ENCODE measurements at regions not wholly inside any gene's neighbourhood (a gene's known extent, or its start where the extent isn't known, plus 50 kb on each side); places are given as distances from the start of the nearest gene placed in this dataset.

- H3K9me3 ChIP-seq (ENCODE audit: control insufficient read depth in 1 of 2, low read length in 2 of 2), result no peaks in the 10 kb centered on the region
- H3K27me3 ChIP-seq (ENCODE audit: insufficient read depth, low read length), result no peaks in the 10 kb centered on the region
- intact Hi-C loops (cut with micrococcal nuclease), result no loop called here
- H3K27ac Mint-ChIP-seq, result no peak overlapping the region
- H3K9me3 Mint-ChIP-seq, result peaks cover 0 to 6% (median under 1%) of the 10 kb centered on the region in 8 donors
- ChIA-PET POLR2A (ENCODE audit: partially characterized antibody) (no interaction called here), CTCF (ENCODE audit: partially characterized antibody) (no interaction called here)
- H3K4me3 Mint-ChIP-seq, result no peak overlapping the region
- H3K4me3 ChIP-seq (ENCODE audit: low read length in 2 of 2), result no peak overlapping the region
- no peak for DNase-seq
- no peak overlapping the region for H3K27ac ChIP-seq (ENCODE audit: low read depth, low read length)
- no peaks in the 10 kb centered on the region for H3K36me3 ChIP-seq (ENCODE audit: insufficient read depth, low read length)
- no peaks in the 10 kb centered on the region for H3K4me1 ChIP-seq (ENCODE audit: insufficient read depth, low read length)
- H3K4me1 Mint-ChIP-seq, result no peaks in the 10 kb centered on the region
- H3K36me3 Mint-ChIP-seq, result no peaks in the 10 kb centered on the region
- peaks cover 0 to 1% of the 10 kb centered on the region in 2 donors for H3K27me3 Mint-ChIP-seq
Measured at GRCh38 chr16:51312363-51313150, 161.5 kb upstream of the SALL1 start.

- H3K36me3 Mint-ChIP-seq, result no peaks in the 10 kb centered on the region
- POLR2A ChIA-PET (ENCODE audit: partially characterized antibody), result no interaction called here
Measured at GRCh38 chr16:51310159-51310558, 159.1 kb upstream of the SALL1 start.

DNA sequence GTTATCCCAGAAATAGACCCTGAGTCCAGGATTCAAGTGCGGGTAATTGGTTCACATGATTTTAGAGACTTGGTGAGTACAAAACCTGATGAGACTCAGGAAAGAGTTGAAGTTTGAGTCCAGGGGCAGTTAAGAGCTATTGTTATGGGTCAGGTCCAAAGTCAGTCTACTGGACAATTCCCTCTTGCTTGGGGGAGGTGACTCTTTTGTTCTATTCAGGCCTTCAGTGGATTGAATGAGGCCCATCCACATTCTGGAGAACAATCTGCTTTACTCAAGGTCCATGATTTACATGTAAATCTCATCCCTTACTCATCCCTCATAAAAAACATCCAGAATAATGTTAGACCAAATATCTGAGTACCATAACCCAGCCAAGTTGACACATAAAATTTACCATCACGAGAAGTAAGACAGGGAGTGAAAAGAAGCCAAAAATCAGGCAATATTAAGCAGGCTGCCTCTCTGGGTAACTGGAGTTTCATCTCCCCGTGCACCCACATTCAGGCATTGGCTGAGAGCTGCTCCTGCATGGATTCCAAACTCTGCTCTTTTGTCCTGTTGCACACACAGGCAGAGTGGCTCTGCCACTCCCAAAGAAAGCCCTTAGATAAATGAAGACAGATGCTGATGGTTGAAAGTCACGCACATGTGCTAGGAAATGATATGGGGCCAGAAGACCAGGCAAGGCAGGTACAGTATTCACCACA is 156.0 kb upstream of the SALL1 start:
- Mint-ChIP-seq H3K36me3 (no peaks in the 10 kb centered on the region), H3K9me3 (peaks cover 0 to 14% (median 3%) of the 10 kb centered on the region in 8 donors), H3K27me3 (peaks cover 0 to 1% of the 10 kb centered on the region in 2 donors), H3K27ac (no peak overlapping the region), H3K4me1 (no peaks in the 10 kb centered on the region), H3K4me3 (no peak overlapping the region)
- Histone ChIP-seq H3K4me1 (ENCODE audit: insufficient read depth, low read length) (no peaks in the 10 kb centered on the region), H3K4me3 (ENCODE audit: low read length in 2 of 2) (no peak overlapping the region), H3K27me3 (ENCODE audit: insufficient read depth, low read length) (no peaks in the 10 kb centered on the region), H3K36me3 (ENCODE audit: insufficient read depth, low read length) (no peaks in the 10 kb centered on the region), H3K9me3 (ENCODE audit: control insufficient read depth in 1 of 2, low read length in 2 of 2) (no peaks in the 10 kb centered on the region), H3K27ac (ENCODE audit: low read depth, low read length) (no peak overlapping the region)
- intact Hi-C loops (cut with micrococcal nuclease), result no loop called here
- no peak for DNase-seq
- POLR2A ChIA-PET (ENCODE audit: partially characterized antibody), result no interaction called here
- CTCF ChIA-PET (ENCODE audit: partially characterized antibody), result no interaction called here

More at GRCh38 chr16:51310159-51310558, 159.1 kb upstream of the SALL1 start:
- Mint-ChIP-seq H3K9me3 (peaks cover 0 to 13% (median 4%) of the 10 kb centered on the region in 8 donors), H3K27ac (no peak overlapping the region), H3K27me3 (peaks cover 0 to 1% of the 10 kb centered on the region in 2 donors), H3K4me1 (no peaks in the 10 kb centered on the region), H3K4me3 (no peak overlapping the region)
- H3K27me3 ChIP-seq (ENCODE audit: insufficient read depth, low read length), result no peaks in the 10 kb centered on the region
- no peak overlapping the region for H3K4me3 ChIP-seq (ENCODE audit: low read length in 2 of 2)
- no peaks in the 10 kb centered on the region for H3K9me3 ChIP-seq (ENCODE audit: control insufficient read depth in 1 of 2, low read length in 2 of 2)
- CTCF ChIA-PET (ENCODE audit: partially characterized antibody), result no interaction called here
- H3K36me3 ChIP-seq (ENCODE audit: insufficient read depth, low read length), result no peaks in the 10 kb centered on the region
- no peaks in the 10 kb centered on the region for H3K4me1 ChIP-seq (ENCODE audit: insufficient read depth, low read length)
- intact Hi-C loops (cut with micrococcal nuclease), result no loop called here
- DNase-seq, result no peak
- H3K27ac ChIP-seq (ENCODE audit: low read depth, low read length), result no peak overlapping the region

DNA sequence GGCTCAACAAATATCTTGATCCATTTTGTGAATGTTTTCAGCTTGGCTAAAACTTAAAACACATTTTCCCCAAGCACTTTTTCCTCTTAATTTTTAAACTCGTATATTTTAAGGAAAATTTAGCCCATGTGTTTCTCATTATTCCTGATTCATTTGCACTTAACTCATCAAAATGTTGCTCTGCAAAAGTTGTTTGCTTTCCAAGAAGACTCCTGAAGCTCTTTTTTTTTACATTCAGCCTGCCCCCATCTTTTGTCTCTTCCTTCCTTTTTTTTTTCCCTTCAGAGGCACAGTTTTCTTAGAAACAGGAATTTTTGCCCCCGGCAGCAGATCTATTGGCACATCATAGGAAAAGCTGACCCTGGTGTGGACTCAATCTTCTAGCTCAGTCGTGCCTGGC is 155.0 kb upstream of the SALL1 start:
- Histone ChIP-seq H3K27ac (ENCODE audit: low read depth, low read length) (no peak overlapping the region), H3K27me3 (ENCODE audit: insufficient read depth, low read length) (no peaks in the 10 kb centered on the region), H3K36me3 (ENCODE audit: insufficient read depth, low read length) (no peaks in the 10 kb centered on the region), H3K9me3 (ENCODE audit: control insufficient read depth in 1 of 2, low read length in 2 of 2) (no peaks in the 10 kb centered on the region), H3K4me3 (ENCODE audit: low read length in 2 of 2) (no peak overlapping the region), H3K4me1 (ENCODE audit: insufficient read depth, low read length) (no peaks in the 10 kb centered on the region)
- no peak for DNase-seq
- Mint-ChIP-seq H3K27ac (no peak overlapping the region), H3K36me3 (no peaks in the 10 kb centered on the region), H3K27me3 (peaks cover 0 to 1% of the 10 kb centered on the region in 2 donors), H3K4me1 (no peaks in the 10 kb centered on the region), H3K9me3 (peaks cover 0 to 14% (median 3%) of the 10 kb centered on the region in 8 donors), H3K4me3 (no peak overlapping the region)
- ChIA-PET CTCF (ENCODE audit: partially characterized antibody) (no interaction called here), POLR2A (ENCODE audit: partially characterized antibody) (no interaction called here)
- intact Hi-C loops (cut with micrococcal nuclease), result no loop called here

DNA sequence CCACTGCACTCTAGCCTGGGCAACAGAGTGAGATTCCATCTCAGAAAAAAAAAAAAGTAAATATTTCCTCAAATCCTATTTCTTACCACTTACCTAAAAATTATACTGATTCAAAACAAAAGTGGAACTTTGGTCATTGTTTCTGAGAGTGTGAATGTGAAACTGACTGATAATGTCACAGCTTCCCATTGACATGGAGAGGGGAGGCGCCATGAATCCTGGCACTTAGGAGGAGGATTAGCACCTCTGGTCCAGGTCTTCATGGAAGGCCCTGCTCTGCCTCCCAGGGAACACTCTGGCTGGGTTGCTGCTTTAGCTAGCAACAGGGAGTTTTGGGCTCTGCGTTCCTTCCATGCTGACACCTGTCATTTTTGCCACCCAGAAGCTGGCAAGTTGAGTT is 154.3 kb upstream of the SALL1 start:
- Histone ChIP-seq H3K27me3 (ENCODE audit: insufficient read depth, low read length) (no peaks in the 10 kb centered on the region), H3K27ac (ENCODE audit: low read depth, low read length) (no peak overlapping the region), H3K4me3 (ENCODE audit: low read length in 2 of 2) (no peak overlapping the region), H3K4me1 (ENCODE audit: insufficient read depth, low read length) (no peaks in the 10 kb centered on the region), H3K9me3 (ENCODE audit: control insufficient read depth in 1 of 2, low read length in 2 of 2) (no peaks in the 10 kb centered on the region), H3K36me3 (ENCODE audit: insufficient read depth, low read length) (no peaks in the 10 kb centered on the region)
- peaks cover 0 to 1% of the 10 kb centered on the region in 2 donors for H3K27me3 Mint-ChIP-seq
- no peak overlapping the region for H3K4me3 Mint-ChIP-seq
- H3K9me3 Mint-ChIP-seq, result peaks cover 0 to 14% (median 3%) of the 10 kb centered on the region in 8 donors
- no peak overlapping the region for H3K27ac Mint-ChIP-seq
- no peaks in the 10 kb centered on the region for H3K36me3 Mint-ChIP-seq
- DNase-seq, result no peak
- intact Hi-C loops (cut with micrococcal nuclease), result no loop called here
- ChIA-PET POLR2A (ENCODE audit: partially characterized antibody) (no interaction called here), CTCF (ENCODE audit: partially characterized antibody) (no interaction called here)
- no peaks in the 10 kb centered on the region for H3K4me1 Mint-ChIP-seq

DNA sequence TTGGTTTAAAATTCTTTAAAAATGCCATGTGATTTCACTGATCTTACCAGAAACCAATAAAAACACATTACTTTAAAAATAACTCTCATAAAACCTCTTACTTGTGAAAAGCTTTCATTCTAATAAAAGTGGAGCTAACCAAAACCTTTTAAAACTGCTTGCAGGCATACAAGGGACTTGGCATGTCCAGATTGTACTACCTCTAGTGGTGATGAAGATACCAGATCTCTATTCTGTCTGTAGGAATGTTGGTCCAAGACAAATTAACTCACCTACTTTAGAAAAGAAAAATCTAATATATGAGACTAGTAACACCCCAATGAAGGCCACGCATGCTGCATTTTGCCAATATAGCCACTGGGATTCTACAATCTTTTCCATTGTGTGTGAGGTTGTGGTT is 151.0 kb upstream of the SALL1 start:
- H3K27ac Mint-ChIP-seq, result no peak overlapping the region
- CTCF ChIA-PET (ENCODE audit: partially characterized antibody), result no interaction called here
- Histone ChIP-seq H3K27ac (ENCODE audit: low read depth, low read length) (no peak overlapping the region), H3K36me3 (ENCODE audit: insufficient read depth, low read length) (no peaks in the 10 kb centered on the region), H3K27me3 (ENCODE audit: insufficient read depth, low read length) (no peaks in the 10 kb centered on the region), H3K9me3 (ENCODE audit: control insufficient read depth in 1 of 2, low read length in 2 of 2) (no peaks in the 10 kb centered on the region), H3K4me1 (ENCODE audit: insufficient read depth, low read length) (no peaks in the 10 kb centered on the region), H3K4me3 (ENCODE audit: low read length in 2 of 2) (no peak overlapping the region)
- POLR2A ChIA-PET (ENCODE audit: partially characterized antibody), result no interaction called here
- no peaks in the 10 kb centered on the region for H3K27me3 Mint-ChIP-seq
- intact Hi-C loops (cut with micrococcal nuclease), result no loop called here
- peaks cover 0 to 18% (median 3%) of the 10 kb centered on the region in 8 donors for H3K9me3 Mint-ChIP-seq
- no peaks in the 10 kb centered on the region for H3K4me1 Mint-ChIP-seq
- no peaks in the 10 kb centered on the region for H3K36me3 Mint-ChIP-seq
- no peak for DNase-seq
- H3K4me3 Mint-ChIP-seq, result no peak overlapping the region

- ChIA-PET POLR2A (ENCODE audit: partially characterized antibody) (no interaction called here), CTCF (ENCODE audit: partially characterized antibody) (no interaction called here)
Measured at GRCh38 chr16:51298800-51299199, 147.7 kb upstream of the SALL1 start.

More at GRCh38 chr16:51298800-51299199, 147.7 kb upstream of the SALL1 start:
- intact Hi-C loops (cut with micrococcal nuclease), result no loop called here
- no peaks in the 10 kb centered on the region for H3K36me3 ChIP-seq (ENCODE audit: insufficient read depth, low read length)
- H3K27ac ChIP-seq (ENCODE audit: low read depth, low read length), result no peak overlapping the region
- Mint-ChIP-seq H3K4me1 (no peaks in the 10 kb centered on the region), H3K27me3 (no peaks in the 10 kb centered on the region), H3K4me3 (no peak overlapping the region), H3K36me3 (no peaks in the 10 kb centered on the region), H3K27ac (no peak overlapping the region), H3K9me3 (peaks cover 0 to 17% (median 5%) of the 10 kb centered on the region in 8 donors)
- DNase-seq, result no peak
- no peaks in the 10 kb centered on the region for H3K9me3 ChIP-seq (ENCODE audit: control insufficient read depth in 1 of 2, low read length in 2 of 2)
- H3K27me3 ChIP-seq (ENCODE audit: insufficient read depth, low read length), result no peaks in the 10 kb centered on the region
- no peak overlapping the region for H3K4me3 ChIP-seq (ENCODE audit: low read length in 2 of 2)
- H3K4me1 ChIP-seq (ENCODE audit: insufficient read depth, low read length), result no peaks in the 10 kb centered on the region

All from CD4-positive, alpha-beta memory T cell (primary cell).